IMR-90 (cell line): ENCODE measurements at regions not wholly inside any gene's neighbourhood (a gene's known extent, or its start where the extent isn't known, plus 50 kb on each side); places are given as distances from the start of the nearest gene placed in this dataset.

Experiments used
- BHLHE40 ChIP-seq: fragments of 150-350 bp; IDR thresholded peaks from 2 replicates; pipeline ENCODE4 v1.6.1; 2016; ENCODE audit warnings: mild to moderate bottlenecking, low read depth, low read length
- CEBPB ChIP-seq: IDR thresholded peaks from 2 replicates; pipeline ENCODE4 v1.6.1; 2012; ENCODE audit warnings: low read depth, low read length, improper control_type of control experiment
- CHD1 ChIP-seq: IDR thresholded peaks from 2 replicates; pipeline ENCODE4 v1.6.1; 2012; ENCODE audit warnings: low read depth, low read length, improper control_type of control experiment
- MXI1 ChIP-seq: IDR thresholded peaks from 2 replicates; pipeline ENCODE4 v1.6.1; 2012; ENCODE audit warnings: low read depth, mild to moderate bottlenecking, low read length, moderate library complexity, borderline replicate concordance
- POLR2A ChIP-seq: IDR thresholded peaks from 2 replicates; pipeline ENCODE4 v1.6.1; 2012; ENCODE audit warnings: mild to moderate bottlenecking, low read depth, low read length
- RAD21 ChIP-seq: IDR thresholded peaks from 2 replicates; pipeline ENCODE4 v1.6.1; 2012; ENCODE audit warnings: low read length, improper control_type of control experiment
- RFX5 ChIP-seq: IDR thresholded peaks from 2 replicates; pipeline ENCODE4 v1.8.0; 2012; ENCODE audit warnings: low read depth, mild to moderate bottlenecking, low read length, moderate library complexity
- SMC3 ChIP-seq: fragments of 150-350 bp; IDR thresholded peaks from 2 replicates; pipeline ENCODE4 v1.6.1; 2016; ENCODE audit warnings: low read depth, mild to moderate bottlenecking, antibody characterized with exemption, low read length, moderate library complexity
- TF ChIP-seq, protein P1 (sequence below): conservative IDR thresholded peaks from 2 replicates; pipeline ENCODE4 v1.5.1; 2012; ENCODE audit warnings: mild to moderate bottlenecking, low read depth, low read length, improper control_type of control experiment
- TF ChIP-seq, protein P2 (sequence below): fragments of 150-350 bp; IDR thresholded peaks from 2 replicates; pipeline ENCODE4 v1.6.1; 2016; ENCODE audit warnings: low read depth, mild to moderate bottlenecking, low read length, moderate library complexity, borderline replicate concordance

- TF ChIP-seq, protein P1, sequence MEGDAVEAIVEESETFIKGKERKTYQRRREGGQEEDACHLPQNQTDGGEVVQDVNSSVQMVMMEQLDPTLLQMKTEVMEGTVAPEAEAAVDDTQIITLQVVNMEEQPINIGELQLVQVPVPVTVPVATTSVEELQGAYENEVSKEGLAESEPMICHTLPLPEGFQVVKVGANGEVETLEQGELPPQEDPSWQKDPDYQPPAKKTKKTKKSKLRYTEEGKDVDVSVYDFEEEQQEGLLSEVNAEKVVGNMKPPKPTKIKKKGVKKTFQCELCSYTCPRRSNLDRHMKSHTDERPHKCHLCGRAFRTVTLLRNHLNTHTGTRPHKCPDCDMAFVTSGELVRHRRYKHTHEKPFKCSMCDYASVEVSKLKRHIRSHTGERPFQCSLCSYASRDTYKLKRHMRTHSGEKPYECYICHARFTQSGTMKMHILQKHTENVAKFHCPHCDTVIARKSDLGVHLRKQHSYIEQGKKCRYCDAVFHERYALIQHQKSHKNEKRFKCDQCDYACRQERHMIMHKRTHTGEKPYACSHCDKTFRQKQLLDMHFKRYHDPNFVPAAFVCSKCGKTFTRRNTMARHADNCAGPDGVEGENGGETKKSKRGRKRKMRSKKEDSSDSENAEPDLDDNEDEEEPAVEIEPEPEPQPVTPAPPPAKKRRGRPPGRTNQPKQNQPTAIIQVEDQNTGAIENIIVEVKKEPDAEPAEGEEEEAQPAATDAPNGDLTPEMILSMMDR: no peak
- TF ChIP-seq POLR2A (no peak), RFX5 (no peak), CHD1 (no peak), RAD21 (no peak), CEBPB (no peak), BHLHE40 (no peak), MXI1 (no peak), SMC3 (no peak)
- TF ChIP-seq, protein P2, sequence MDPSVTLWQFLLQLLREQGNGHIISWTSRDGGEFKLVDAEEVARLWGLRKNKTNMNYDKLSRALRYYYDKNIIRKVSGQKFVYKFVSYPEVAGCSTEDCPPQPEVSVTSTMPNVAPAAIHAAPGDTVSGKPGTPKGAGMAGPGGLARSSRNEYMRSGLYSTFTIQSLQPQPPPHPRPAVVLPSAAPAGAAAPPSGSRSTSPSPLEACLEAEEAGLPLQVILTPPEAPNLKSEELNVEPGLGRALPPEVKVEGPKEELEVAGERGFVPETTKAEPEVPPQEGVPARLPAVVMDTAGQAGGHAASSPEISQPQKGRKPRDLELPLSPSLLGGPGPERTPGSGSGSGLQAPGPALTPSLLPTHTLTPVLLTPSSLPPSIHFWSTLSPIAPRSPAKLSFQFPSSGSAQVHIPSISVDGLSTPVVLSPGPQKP: no peak
These were observed 448.7 kb upstream of the HNRNPA3 start for GRCh38 chr2:176763851-176764404.
